ENCODE measurements at regions not wholly inside any gene's neighbourhood (a gene's known extent, or its start where the extent isn't known, plus 50 kb on each side); places are given as distances from the start of the nearest gene placed in this dataset.

DNA sequence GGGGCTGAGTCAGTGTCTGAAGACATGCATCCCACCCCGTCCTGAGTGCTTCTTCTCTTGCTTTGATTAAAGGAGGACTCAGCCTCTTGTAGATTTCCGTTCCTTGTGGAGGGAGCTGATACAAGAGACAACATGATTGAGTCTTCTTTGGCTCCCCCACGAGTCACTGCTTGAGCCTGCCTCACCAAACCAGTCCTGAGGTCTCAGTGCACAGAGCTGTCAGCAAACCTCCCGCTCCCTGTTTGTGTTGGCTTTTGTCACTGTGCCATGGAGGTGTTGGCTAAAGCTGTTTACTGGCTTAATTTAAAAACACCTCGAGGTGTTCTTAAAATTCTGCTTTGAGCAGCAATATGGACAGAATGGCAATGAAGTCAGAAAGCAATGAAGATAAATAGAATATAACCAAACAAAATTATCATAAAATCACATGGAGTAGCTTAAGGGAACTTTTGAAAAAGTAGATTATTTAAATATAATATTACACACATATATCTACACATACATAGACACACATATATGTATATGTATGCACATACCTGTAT lies 234.1 kb upstream of the ANKRD55 start:
- TF ChIP-seq, protein P1, sequence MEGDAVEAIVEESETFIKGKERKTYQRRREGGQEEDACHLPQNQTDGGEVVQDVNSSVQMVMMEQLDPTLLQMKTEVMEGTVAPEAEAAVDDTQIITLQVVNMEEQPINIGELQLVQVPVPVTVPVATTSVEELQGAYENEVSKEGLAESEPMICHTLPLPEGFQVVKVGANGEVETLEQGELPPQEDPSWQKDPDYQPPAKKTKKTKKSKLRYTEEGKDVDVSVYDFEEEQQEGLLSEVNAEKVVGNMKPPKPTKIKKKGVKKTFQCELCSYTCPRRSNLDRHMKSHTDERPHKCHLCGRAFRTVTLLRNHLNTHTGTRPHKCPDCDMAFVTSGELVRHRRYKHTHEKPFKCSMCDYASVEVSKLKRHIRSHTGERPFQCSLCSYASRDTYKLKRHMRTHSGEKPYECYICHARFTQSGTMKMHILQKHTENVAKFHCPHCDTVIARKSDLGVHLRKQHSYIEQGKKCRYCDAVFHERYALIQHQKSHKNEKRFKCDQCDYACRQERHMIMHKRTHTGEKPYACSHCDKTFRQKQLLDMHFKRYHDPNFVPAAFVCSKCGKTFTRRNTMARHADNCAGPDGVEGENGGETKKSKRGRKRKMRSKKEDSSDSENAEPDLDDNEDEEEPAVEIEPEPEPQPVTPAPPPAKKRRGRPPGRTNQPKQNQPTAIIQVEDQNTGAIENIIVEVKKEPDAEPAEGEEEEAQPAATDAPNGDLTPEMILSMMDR (IDR thresholded peaks at IDR 0.05): no peak
- TF ChIP-seq ZFX (IDR thresholded peaks at IDR 0.05; ENCODE audit: borderline replicate concordance): no peak
